ENCODE measurements at regions not wholly inside any gene's neighbourhood (a gene's known extent, or its start where the extent isn't known, plus 50 kb on each side); places are given as distances from the start of the nearest gene placed in this dataset.

DNA sequence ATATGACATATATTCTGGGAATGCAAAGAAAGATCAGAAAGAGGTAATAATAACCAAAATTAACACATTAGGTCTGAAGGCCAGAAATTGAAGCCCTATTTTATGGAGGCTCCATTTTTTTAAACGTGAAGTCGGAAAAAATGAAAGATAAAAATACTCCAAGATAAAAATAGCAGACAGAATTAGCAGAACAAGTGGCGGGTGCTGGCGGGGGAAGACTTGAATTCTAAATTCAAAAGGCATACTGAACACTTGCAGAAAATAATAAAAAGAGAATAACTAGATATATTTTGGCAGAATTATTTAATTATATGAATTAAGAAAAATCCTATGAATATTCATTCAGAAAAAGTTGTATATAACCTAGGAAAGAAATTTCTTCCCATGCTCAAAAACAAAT is 543.7 kb upstream of the ACO1 start:
- no peaks in the 10 kb centered on the region for H4K20me1 ChIP-seq (ENCODE audit: insufficient read depth, low read length)
- TF ChIP-seq EZH2phosphoT487 (IDR thresholded peaks at IDR 0.05; ENCODE audit: low read depth) = no peak
- TF ChIP-seq, protein P1, sequence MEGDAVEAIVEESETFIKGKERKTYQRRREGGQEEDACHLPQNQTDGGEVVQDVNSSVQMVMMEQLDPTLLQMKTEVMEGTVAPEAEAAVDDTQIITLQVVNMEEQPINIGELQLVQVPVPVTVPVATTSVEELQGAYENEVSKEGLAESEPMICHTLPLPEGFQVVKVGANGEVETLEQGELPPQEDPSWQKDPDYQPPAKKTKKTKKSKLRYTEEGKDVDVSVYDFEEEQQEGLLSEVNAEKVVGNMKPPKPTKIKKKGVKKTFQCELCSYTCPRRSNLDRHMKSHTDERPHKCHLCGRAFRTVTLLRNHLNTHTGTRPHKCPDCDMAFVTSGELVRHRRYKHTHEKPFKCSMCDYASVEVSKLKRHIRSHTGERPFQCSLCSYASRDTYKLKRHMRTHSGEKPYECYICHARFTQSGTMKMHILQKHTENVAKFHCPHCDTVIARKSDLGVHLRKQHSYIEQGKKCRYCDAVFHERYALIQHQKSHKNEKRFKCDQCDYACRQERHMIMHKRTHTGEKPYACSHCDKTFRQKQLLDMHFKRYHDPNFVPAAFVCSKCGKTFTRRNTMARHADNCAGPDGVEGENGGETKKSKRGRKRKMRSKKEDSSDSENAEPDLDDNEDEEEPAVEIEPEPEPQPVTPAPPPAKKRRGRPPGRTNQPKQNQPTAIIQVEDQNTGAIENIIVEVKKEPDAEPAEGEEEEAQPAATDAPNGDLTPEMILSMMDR (IDR thresholded peaks at IDR 0.05; ENCODE audit: low read depth, low read length) = no peak
- no peak overlapping the region for H3K4me3 ChIP-seq (ENCODE audit: low read length)
- H3K9ac ChIP-seq (ENCODE audit: low read length) = no peak overlapping the region
- H3K4me2 ChIP-seq (ENCODE audit: low read length) = peak overlapping the region; percentile 38
- peaks cover 7% of the 10 kb centered on the region for H3K36me3 ChIP-seq (replicated peaks; ENCODE audit: low read depth, low read length)
- no peaks in the 10 kb centered on the region for H3K79me2 ChIP-seq (ENCODE audit: low read length)
- H3K4me1 ChIP-seq (ENCODE audit: low read length) = peaks cover 33% of the 10 kb centered on the region
- no peaks in the 10 kb centered on the region for H3K27me3 ChIP-seq (ENCODE audit: low read depth, low read length)
- H2AFZ ChIP-seq (ENCODE audit: low read depth, low read length) = no peak overlapping the region
- 0 out of 2 replicates have a peak overlapping the region, but pooled peaks have one; percentile 10 for H3K27ac ChIP-seq (ENCODE audit: low read length)
- H3K9me3 ChIP-seq (ENCODE audit: insufficient read depth, low read length) = no peaks in the 10 kb centered on the region

DNA sequence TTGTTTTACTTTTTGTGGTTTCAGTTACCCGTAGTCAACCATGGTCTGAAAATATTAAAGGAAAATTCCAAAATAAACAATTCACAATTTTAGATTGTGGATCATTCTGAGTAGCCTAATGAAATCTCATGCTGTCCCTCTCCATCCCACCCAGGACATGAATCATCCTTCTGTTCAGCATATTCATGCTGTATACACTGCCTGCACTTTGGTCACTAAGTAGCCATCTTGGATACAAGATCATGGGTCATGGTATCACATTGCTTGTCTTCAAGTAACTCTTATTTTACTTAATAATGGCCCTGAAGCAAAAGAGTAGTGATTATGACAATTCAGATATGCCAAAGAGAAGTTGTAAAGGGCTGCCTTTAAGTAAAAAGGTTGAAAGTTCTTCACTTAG is 536.5 kb upstream of the ACO1 start:
- Histone ChIP-seq H4K20me1 (ENCODE audit: insufficient read depth, low read length) (no peaks in the 10 kb centered on the region), H3K9ac (ENCODE audit: low read length) (no peak overlapping the region), H3K9me3 (ENCODE audit: insufficient read depth, low read length) (no peaks in the 10 kb centered on the region), H3K27me3 (ENCODE audit: low read depth, low read length) (no peaks in the 10 kb centered on the region), H3K4me2 (ENCODE audit: low read length) (no peak overlapping the region), H3K79me2 (ENCODE audit: low read length) (no peaks in the 10 kb centered on the region), H3K27ac (ENCODE audit: low read length) (no peak overlapping the region), H2AFZ (ENCODE audit: low read depth, low read length) (no peak overlapping the region), H3K4me1 (ENCODE audit: low read length) (peaks cover 5% of the 10 kb centered on the region), H3K36me3 (replicated peaks; ENCODE audit: low read depth, low read length) (peaks cover 7% of the 10 kb centered on the region), H3K4me3 (ENCODE audit: low read length) (no peak overlapping the region)
- TF ChIP-seq EZH2phosphoT487 (IDR thresholded peaks at IDR 0.05; ENCODE audit: low read depth) = no peak
- TF ChIP-seq, protein P1 (IDR thresholded peaks at IDR 0.05; ENCODE audit: low read depth, low read length) = no peak

DNA sequence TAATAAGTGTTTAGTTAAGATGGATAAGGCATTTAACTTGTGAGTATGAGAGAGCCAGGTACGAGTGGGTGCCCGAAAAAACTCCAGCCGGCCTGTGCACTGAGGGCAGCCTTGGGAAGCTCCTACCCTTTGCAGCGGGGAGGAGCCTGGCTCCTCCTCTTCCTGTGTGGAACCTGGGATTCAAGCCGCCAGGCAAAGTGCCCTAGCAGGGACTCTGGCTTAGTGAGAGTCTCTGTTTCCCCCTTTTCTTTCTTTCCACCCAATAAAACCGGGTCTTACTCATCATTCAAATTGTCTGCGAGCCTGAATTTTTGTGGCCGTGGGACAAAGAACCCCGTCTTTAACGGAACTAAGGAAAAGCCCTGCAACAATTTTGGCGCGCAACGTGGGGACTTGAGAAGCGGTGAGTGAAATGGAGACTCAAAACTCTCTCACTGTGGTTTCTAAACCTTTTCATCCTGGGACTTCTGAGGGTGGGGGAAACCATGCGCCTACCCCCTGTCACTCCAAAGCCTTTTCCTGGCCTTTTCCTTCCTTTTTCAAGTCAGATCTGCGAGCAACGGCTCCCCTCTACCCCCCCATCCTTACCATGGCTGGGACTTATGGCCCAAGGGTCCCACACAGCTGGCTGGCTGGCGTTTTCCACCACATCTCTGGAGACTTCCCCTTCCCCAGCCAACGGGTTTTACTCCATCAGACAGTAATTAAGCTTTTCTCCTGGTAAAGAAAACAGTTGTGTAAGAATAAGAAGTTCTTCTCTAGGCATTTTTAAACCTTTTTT is 535.7 kb upstream of the ACO1 start:
- H3K9me3 ChIP-seq (ENCODE audit: insufficient read depth, low read length) = no peaks in the 10 kb centered on the region
- no peaks in the 10 kb centered on the region for H3K27me3 ChIP-seq (ENCODE audit: low read depth, low read length)
- no peak overlapping the region for H3K4me2 ChIP-seq (ENCODE audit: low read length)
- H3K36me3 ChIP-seq (replicated peaks; ENCODE audit: low read depth, low read length) = peaks cover 1% of the 10 kb centered on the region
- TF ChIP-seq, protein P1 (IDR thresholded peaks at IDR 0.05; ENCODE audit: low read depth, low read length) = no peak
- no peak for TF ChIP-seq EZH2phosphoT487 (IDR thresholded peaks at IDR 0.05; ENCODE audit: low read depth)
- no peaks in the 10 kb centered on the region for H3K4me1 ChIP-seq (ENCODE audit: low read length)
- no peak overlapping the region for H2AFZ ChIP-seq (ENCODE audit: low read depth, low read length)
- no peak overlapping the region for H3K4me3 ChIP-seq (ENCODE audit: low read length)
- no peaks in the 10 kb centered on the region for H4K20me1 ChIP-seq (ENCODE audit: insufficient read depth, low read length)
- H3K27ac ChIP-seq (ENCODE audit: low read length) = no peak overlapping the region
- no peaks in the 10 kb centered on the region for H3K79me2 ChIP-seq (ENCODE audit: low read length)
- no peak overlapping the region for H3K9ac ChIP-seq (ENCODE audit: low read length)

DNA sequence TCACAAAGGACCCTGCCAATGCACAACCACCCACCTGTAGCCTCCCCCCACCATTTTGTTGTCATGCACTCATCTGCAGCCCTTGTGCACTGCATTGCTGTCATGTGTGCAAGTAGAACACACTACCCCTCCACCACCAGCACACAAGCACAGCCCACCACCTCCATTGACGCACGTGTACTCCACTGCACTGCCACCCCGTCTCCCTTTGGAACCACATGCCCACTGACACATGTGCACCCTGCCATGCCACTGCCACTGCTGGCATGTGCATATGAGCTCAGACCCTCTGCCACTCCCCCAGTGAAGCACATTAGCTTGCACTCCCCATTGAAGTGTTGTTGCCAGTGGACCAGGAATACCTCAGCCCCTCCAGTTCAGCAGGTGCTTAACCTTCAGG is 530.3 kb upstream of the ACO1 start:
- TF ChIP-seq EZH2phosphoT487 (IDR thresholded peaks at IDR 0.05; ENCODE audit: low read depth) = no peak
- TF ChIP-seq, protein P1 (IDR thresholded peaks at IDR 0.05; ENCODE audit: low read depth, low read length) = no peak
- H3K9ac ChIP-seq (ENCODE audit: low read length) = no peak overlapping the region
- H3K27me3 ChIP-seq (ENCODE audit: low read depth, low read length) = no peaks in the 10 kb centered on the region
- H3K4me3 ChIP-seq (ENCODE audit: low read length) = no peak overlapping the region
- H3K27ac ChIP-seq (ENCODE audit: low read length) = no peak overlapping the region
- no peaks in the 10 kb centered on the region for H3K79me2 ChIP-seq (ENCODE audit: low read length)
- no peak overlapping the region for H2AFZ ChIP-seq (ENCODE audit: low read depth, low read length)
- no peaks in the 10 kb centered on the region for H3K4me1 ChIP-seq (ENCODE audit: low read length)
- H3K9me3 ChIP-seq (ENCODE audit: insufficient read depth, low read length) = no peaks in the 10 kb centered on the region
- no peaks in the 10 kb centered on the region for H3K36me3 ChIP-seq (replicated peaks; ENCODE audit: low read depth, low read length)
- H4K20me1 ChIP-seq (ENCODE audit: insufficient read depth, low read length) = no peaks in the 10 kb centered on the region
- H3K4me2 ChIP-seq (ENCODE audit: low read length) = no peak overlapping the region
